Raji (cell line): ENCODE measurements at regions not wholly inside any gene's neighbourhood (a gene's known extent, or its start where the extent isn't known, plus 50 kb on each side); places are given as distances from the start of the nearest gene placed in this dataset.

Experiments
- POLR2A ChIP-seq: IDR thresholded peaks from 2 replicates; pipeline ENCODE4 v1.6.1; 2011; ENCODE audit warnings: low read depth, low read length, control low read depth; ENCODE audit not compliant: insufficient read depth

GRCh38 chr3:72429589-72430353, 418.5 kb downstream of the SHQ1 start:
- no peak for TF ChIP-seq POLR2A

- TF ChIP-seq POLR2A = no peak
Observed at GRCh38 chr3:72428803-72429202, 419.4 kb downstream of the SHQ1 start.

DNA sequence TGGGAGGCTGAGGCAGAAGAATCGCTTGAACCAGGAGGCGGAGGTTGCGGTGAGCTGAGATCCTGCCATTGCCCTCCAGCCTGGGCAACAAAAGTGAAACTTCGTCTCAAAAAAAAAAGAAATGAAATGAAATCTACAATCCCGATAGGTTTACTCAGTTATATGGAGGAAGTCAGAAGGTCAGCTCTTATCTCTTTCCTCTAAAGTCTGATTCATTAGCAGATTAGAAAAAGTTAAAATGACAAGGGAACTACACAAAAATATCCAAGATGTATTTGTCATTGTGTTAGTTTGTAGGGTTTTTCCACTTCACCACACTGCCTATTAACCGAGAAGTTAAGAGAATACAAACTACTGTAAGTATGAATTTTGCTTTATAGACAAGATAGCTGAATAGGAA, 420.6 kb downstream of the SHQ1 start:
- no peak for TF ChIP-seq POLR2A

DNA sequence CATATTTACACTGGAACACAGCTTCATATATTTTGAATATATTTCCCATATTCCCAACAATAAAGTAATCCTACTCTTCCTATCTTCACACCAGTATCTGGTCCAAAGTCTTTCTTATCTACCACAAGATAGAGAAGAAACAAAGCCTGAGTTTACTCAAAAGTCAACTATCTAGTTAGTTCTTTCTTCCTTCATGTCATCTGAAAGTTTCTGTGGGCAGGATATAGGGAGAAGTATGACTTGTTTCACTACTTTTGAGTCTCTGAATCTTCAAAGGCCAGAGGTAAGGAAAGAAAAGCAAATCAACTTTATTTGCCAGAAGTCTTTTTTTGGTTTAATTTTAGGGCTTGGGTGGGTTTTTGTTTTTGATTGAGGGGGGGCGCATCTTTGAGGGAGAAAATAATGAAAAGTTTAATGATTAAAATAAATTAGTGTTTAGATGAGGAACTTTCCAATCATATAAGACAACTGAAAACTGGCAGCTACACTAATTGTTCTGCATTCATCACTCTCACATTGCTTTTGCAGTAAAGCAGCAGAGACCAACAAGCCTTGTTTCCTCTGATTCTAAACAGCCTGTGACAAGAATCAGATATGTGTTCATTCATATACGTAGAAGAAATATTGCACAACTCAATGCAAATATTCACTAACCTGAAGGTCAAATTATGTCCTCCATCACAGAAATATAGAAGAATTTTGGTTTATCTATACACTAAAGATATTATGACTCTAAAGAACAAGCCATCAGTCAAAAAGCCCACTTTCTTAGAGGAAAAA, 421.4 kb downstream of the SHQ1 start:
- no peak for TF ChIP-seq POLR2A

GRCh38 chr3:72423643-72424042, 424.6 kb downstream of the SHQ1 start:
- no peak for TF ChIP-seq POLR2A

DNA sequence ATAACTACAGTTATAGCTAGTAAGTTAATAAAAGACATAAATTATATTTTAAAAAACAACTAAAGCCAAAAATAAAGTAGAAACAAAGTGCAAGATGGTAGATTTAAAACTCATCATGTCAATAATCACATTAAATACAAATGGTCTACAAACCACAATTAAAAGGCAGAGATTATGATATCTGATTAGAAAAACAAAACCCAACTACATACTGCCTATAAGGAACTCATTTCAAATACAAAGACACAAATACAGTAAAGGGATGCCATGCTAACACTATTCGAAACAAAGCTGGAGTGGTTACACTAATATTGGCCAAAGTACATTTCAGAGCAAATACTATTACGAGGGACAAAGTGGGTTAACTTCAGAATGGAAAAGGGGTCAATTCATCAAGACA, 426.5 kb downstream of the SHQ1 start:
- no peak for TF ChIP-seq POLR2A

GRCh38 chr3:72421126-72421525, 427.1 kb downstream of the SHQ1 start:
- TF ChIP-seq POLR2A = no peak

DNA sequence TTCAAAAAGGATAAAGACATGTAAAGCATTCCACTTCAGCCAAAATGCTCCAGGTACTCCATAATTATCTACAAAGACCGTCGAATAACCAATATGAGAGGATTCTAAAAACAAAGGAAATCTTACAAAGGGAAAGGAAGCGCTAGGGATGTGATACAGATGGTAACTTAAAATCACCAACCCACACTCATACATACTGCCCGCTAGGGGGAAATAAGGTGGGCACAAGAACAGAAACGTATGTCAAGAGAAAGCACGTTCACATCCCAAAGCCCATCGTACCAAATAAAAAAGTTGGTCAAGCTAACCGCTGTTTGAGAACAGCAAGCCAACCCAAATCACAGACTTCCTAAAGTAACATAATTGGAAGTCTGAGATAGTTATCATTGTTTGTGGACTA, 429.4 kb downstream of the SHQ1 start:
- no peak for TF ChIP-seq POLR2A

DNA sequence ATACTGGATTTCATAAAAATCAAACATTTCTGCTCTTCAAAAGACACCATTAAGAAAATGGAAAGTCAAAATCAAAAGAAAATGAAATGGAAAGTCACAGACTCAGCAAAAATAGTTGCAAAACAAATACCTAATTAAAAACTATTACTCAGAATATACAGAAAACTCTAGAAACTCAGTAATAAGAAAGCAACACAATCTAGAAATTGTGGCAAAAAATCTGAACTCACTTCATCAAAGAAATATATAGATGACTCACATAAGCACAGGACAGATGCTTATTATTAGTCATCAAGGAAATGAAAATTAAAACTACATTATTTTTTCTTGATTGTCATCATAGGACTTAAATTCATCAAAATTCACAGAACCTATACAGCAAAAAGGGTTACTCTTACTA, 430.0 kb downstream of the SHQ1 start:
- no peak for TF ChIP-seq POLR2A

- no peak for TF ChIP-seq POLR2A
Observed at GRCh38 chr3:72414481-72415016, 433.7 kb downstream of the SHQ1 start.

DNA sequence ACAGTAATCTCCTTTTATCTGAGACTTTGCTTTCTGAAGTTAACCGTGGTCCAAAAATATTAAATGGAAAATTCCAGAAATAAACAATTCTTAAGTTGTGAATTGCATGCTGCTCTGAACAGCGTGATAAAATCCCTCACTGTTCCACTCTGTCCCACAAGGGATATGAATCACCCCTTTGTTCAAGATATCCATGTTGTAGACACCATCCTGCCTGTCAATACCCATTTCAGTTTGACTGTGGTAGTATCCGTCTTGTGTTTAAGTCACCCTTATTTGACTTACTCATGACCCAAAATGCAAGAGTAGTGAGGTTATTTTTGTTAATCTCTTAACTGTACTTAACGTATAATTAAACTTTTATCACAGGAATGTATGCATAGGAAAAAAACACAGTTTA, 435.0 kb downstream of the SHQ1 start:
- TF ChIP-seq POLR2A = no peak

DNA sequence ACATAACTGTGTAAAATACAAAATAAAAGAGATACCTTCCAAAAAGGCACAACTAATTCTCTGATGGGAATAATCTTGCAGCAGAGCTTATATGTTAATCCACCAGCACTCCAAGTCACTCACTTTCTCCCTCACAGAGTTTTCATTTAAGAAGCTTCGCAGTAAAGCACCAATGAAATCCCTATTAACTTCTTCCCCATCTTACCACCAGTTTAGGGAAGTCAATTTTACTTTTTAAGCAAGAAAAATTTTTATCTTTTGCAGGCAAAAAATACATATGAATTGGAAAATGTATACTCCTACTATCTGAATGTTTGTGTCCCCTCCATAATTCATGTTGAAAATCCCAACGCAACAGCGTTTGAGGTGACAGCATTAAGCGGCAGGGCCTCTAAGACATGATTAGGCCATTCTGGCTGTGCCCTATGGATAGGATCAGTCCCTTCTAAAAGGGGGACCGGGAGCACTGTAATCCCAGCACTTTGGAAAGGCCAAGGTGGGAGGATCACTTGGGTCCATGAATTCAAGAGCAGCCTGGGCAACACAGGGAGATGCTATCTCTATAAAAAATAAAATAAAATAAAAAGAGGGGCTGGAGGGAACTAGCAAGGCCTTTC, 435.8 kb downstream of the SHQ1 start:
- no peak for TF ChIP-seq POLR2A

- TF ChIP-seq POLR2A = no peak
Observed at GRCh38 chr3:72411843-72412242, 436.4 kb downstream of the SHQ1 start.

DNA sequence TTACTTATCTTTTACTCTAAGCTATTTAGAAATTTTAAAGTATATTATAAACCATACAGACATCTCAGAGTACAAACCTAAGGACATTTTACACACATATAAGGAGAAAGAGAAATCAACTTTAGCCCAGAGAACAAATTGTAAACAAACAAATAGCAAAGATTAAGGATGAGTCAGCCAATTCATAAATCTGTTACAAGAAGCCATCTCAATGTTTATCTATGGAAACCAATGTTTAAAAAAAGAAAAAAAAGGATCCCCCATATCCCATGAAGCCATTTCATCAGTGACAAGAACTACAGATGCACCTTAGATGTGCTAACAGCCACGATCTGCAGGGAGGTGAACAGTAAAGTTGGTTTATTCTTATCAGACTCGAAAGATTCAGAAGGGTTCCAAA, 437.1 kb downstream of the SHQ1 start:
- TF ChIP-seq POLR2A = no peak

DNA sequence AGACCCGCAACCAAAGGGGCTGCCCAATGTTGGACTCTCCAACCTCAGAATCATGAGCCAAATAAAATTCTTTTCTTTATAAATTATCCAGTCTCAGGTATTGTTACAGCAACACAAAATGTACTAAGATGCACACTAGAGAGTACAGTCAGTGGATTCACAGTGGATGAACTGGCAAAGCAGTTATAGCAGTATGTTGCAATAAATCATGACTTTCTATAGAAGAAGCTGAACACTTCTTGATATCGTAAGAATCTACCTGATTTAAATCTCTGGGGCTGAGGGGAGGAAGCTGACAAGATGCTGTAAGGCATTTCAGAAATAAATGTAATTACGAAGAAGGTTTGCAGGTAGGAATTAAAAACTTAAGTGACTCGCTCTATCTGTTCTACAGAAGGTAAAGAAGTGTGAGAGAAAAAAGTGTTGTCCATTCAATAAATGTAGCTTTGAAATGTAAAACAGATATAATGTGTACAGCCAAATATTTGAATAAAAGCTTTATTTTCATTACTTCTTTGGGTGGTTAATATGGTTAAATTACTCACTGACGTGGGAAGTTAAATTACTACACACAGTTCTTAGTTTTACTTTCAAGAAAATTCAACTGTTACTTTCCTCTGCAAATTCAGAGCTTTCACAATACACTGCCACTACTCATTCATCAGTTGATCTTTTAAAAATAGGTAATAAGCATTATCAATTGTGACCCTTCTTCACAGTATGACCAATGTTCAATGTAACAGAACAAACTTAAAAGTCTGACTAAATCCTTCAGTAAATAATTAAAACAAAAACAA, 439.1 kb downstream of the SHQ1 start:
- TF ChIP-seq POLR2A = no peak
